WTC11 (cell line): ENCODE measurements at regions not wholly inside any gene's neighbourhood (a gene's known extent, or its start where the extent isn't known, plus 50 kb on each side); places are given as distances from the start of the nearest gene placed in this dataset.

Experiments used
- ATAC-seq: fragments of 200-7000 bp; cut with Tn5 transposase; 2 replicates; pipeline ENCODE4 v1.10.0; 2021; ENCODE audit warnings: mild to moderate bottlenecking, moderate library complexity
- CTCF ChIA-PET: fragments of 300-600 bp; sonication (Branson Sonifier 250); formaldehyde crosslinking; loops from one replicate; lab custom pipeline; 2021; ENCODE audit warnings: antibody characterized with exemption; lab: Charles Lee
- POLR2A ChIA-PET: fragments of 350-600 bp; sonication (Branson Sonifier 250); formaldehyde crosslinking; loops from one replicate; lab custom pipeline; 2021; ENCODE audit warnings: antibody characterized with exemption; lab: Charles Lee
- DNase-seq: peaks from one replicate; pipeline ENCODE4 v3.0.0; 2021; ENCODE audit warnings: low spot score
- H3K27ac Mint-ChIP-seq: 2 replicates; pipeline ENCODE4 v1.8.0; 2021; ENCODE audit warnings: mixed read lengths
- H3K27me3 Mint-ChIP-seq: 2 replicates; pipeline ENCODE4 v1.8.0; 2021; ENCODE audit warnings: low read depth, mild to moderate bottlenecking, moderate library complexity, mixed read lengths
- H3K36me3 Mint-ChIP-seq: 2 replicates; pipeline ENCODE4 v1.8.0; 2021; ENCODE audit warnings: mixed read lengths
- H3K4me1 Mint-ChIP-seq: 2 replicates; pipeline ENCODE4 v1.8.0; 2022; ENCODE audit warnings: mixed read lengths
- H3K4me3 Mint-ChIP-seq: 2 replicates; pipeline ENCODE4 v1.8.0; 2021; ENCODE audit warnings: mild to moderate bottlenecking, moderate library complexity, mixed read lengths
- H3K9me3 Mint-ChIP-seq: 2 replicates; pipeline ENCODE4 v1.8.0; 2021; ENCODE audit warnings: mixed read lengths
- ATF1 ChIP-seq: sonication (generic); formaldehyde crosslinking; IDR thresholded peaks from 2 replicates; pipeline ENCODE4 v1.8.1; 2023; ENCODE audit warnings: mild to moderate bottlenecking, moderate library complexity, missing genetic modification reagents
- ATF3 ChIP-seq: sonication (generic); formaldehyde crosslinking; conservative IDR thresholded peaks from 2 replicates; pipeline ENCODE4 v1.8.1; 2022; ENCODE audit warnings: mild to moderate bottlenecking, missing genetic modification reagents
- CDX4 ChIP-seq: fragments of 250-450 bp; sonication (Bioruptor Pico); IDR thresholded peaks from 2 replicates; pipeline ENCODE4 v1.9.0; 2021; ENCODE audit warnings: moderate library complexity, mild to moderate bottlenecking, inconsistent platforms, borderline replicate concordance
- E2F1 ChIP-seq: sonication (generic); formaldehyde crosslinking; IDR thresholded peaks from 2 replicates; pipeline ENCODE4 v1.8.0; 2022; ENCODE audit warnings: mild to moderate bottlenecking, missing genetic modification reagents
- E2F5 ChIP-seq: sonication (generic); formaldehyde crosslinking; IDR thresholded peaks from 2 replicates; pipeline ENCODE4 v1.8.1; 2022; ENCODE audit warnings: mild to moderate bottlenecking, moderate library complexity, missing genetic modification reagents
- ESRRA ChIP-seq: sonication (generic); formaldehyde crosslinking; IDR thresholded peaks from 2 replicates; pipeline ENCODE4 v1.8.1; 2022; ENCODE audit warnings: mild to moderate bottlenecking, missing genetic modification reagents, borderline replicate concordance
- FOXJ3 ChIP-seq: sonication (generic); formaldehyde crosslinking; IDR thresholded peaks from 2 replicates; pipeline ENCODE4 v1.9.0; 2021; ENCODE audit warnings: missing genetic modification reagents, mild to moderate bottlenecking, borderline replicate concordance
- FOXP4 ChIP-seq: sonication (generic); formaldehyde crosslinking; IDR thresholded peaks from 2 replicates; pipeline ENCODE4 v1.8.0; 2022; ENCODE audit warnings: mild to moderate bottlenecking, missing genetic modification reagents
- GABPB1 ChIP-seq: sonication (generic); formaldehyde crosslinking; IDR thresholded peaks from 2 replicates; pipeline ENCODE4 v1.8.1; 2023; ENCODE audit warnings: mild to moderate bottlenecking, missing genetic modification reagents
- IRF1 ChIP-seq: sonication (generic); formaldehyde crosslinking; IDR thresholded peaks from 2 replicates; pipeline ENCODE4 v1.8.0; 2023; ENCODE audit warnings: missing genetic modification reagents
- JAZF1 ChIP-seq: fragments of 250-450 bp; sonication (Bioruptor Pico); IDR thresholded peaks from 2 replicates; pipeline ENCODE4 v1.9.0; 2021; ENCODE audit warnings: moderate library complexity, mild to moderate bottlenecking, inconsistent platforms
- NFATC4 ChIP-seq: fragments of 250-450 bp; sonication (Bioruptor Pico); IDR thresholded peaks from 2 replicates; pipeline ENCODE4 v1.9.0; 2021; ENCODE audit warnings: mild to moderate bottlenecking
- NR3C1 ChIP-seq: sonication (generic); formaldehyde crosslinking; conservative IDR thresholded peaks from 2 replicates; pipeline ENCODE4 v1.8.1; 2023; ENCODE audit warnings: low read depth, mild to moderate bottlenecking, missing genetic modification reagents
- PRDM15 ChIP-seq: sonication (generic); formaldehyde crosslinking; IDR thresholded peaks from 2 replicates; pipeline ENCODE4 v1.8.0; 2022; ENCODE audit warnings: missing genetic modification reagents
- SMAD4 ChIP-seq: sonication (generic); formaldehyde crosslinking; IDR thresholded peaks from 2 replicates; pipeline ENCODE4 v1.8.0; 2022; ENCODE audit warnings: mild to moderate bottlenecking, missing genetic modification reagents
- TCF7 ChIP-seq: sonication (generic); formaldehyde crosslinking; IDR thresholded peaks from 2 replicates; pipeline ENCODE4 v1.8.0; 2022; ENCODE audit warnings: mild to moderate bottlenecking, low read depth, missing genetic modification reagents, moderate library complexity
- TEAD1 ChIP-seq: sonication (generic); formaldehyde crosslinking; IDR thresholded peaks from 2 replicates; pipeline ENCODE4 v1.8.0; 2022; ENCODE audit warnings: mild to moderate bottlenecking, missing genetic modification reagents
- ZNF263 ChIP-seq: sonication (generic); formaldehyde crosslinking; IDR thresholded peaks from 2 replicates; pipeline ENCODE4 v1.8.1; 2022; ENCODE audit warnings: low read depth, mild to moderate bottlenecking, moderate library complexity, missing genetic modification reagents
- ZNF512 ChIP-seq: sonication (generic); formaldehyde crosslinking; IDR thresholded peaks from 2 replicates; pipeline ENCODE4 v1.8.1; 2022; ENCODE audit warnings: missing genetic modification reagents, borderline replicate concordance

GRCh38 chr5:50299896-50300295 lies 141.2 kb downstream of the EMB start:
- no peaks in the 10 kb centered on the region for H3K4me1 Mint-ChIP-seq
- H3K9me3 Mint-ChIP-seq: peaks cover 66% of the 10 kb centered on the region
- H3K27ac Mint-ChIP-seq: no peak overlapping the region

More at GRCh38 chr5:50299896-50300295, 141.2 kb downstream of the EMB start:
- TF ChIP-seq FOXJ3 (no peak), NFATC4 (CRISPR knock-in tag) (no peak), PRDM15 (CRISPR knock-in tag) (no peak), ATF1 (no peak), IRF1 (CRISPR knock-in tag) (no peak), GABPB1 (CRISPR knock-in tag) (no peak), ATF3 (no peak), ESRRA (CRISPR knock-in tag) (no peak), CDX4 (CRISPR knock-in tag) (no peak), FOXP4 (CRISPR knock-in tag) (no peak), E2F1 (CRISPR knock-in tag) (no peak), ZNF512 (CRISPR knock-in tag) (no peak), E2F5 (CRISPR knock-in tag) (no peak), NR3C1 (CRISPR knock-in tag) (no peak), TEAD1 (CRISPR knock-in tag) (no peak), JAZF1 (CRISPR knock-in tag) (no peak), ZNF263 (CRISPR knock-in tag) (no peak), TCF7 (CRISPR knock-in tag) (no peak), SMAD4 (CRISPR knock-in tag) (no peak)
- DNase-seq: no peak
- CTCF ChIA-PET: no interaction called here
- Mint-ChIP-seq H3K36me3 (peaks cover 54% of the 10 kb centered on the region), H3K4me3 (no peak overlapping the region), H3K27me3 (peaks cover 14% of the 10 kb centered on the region)
- POLR2A ChIA-PET: no interaction called here
- no peak for ATAC-seq
